ACC112 (cell line): ENCODE measurements at regions not wholly inside any gene's neighbourhood (a gene's known extent, or its start where the extent isn't known, plus 50 kb on each side); places are given as distances from the start of the nearest gene placed in this dataset.

Experiments
- H2AFZ ChIP-seq: fragments of 200-600 bp; sonication (generic); one replicate; pipeline ENCODE4 v1.6.0; 2017; ENCODE audit warnings: antibody characterized with exemption, low read length; ENCODE audit not compliant: unreplicated experiment
- H3K27ac ChIP-seq: fragments of 200-600 bp; sonication (generic); 2 replicates; pipeline ENCODE4 v1.5.1; 2014; ENCODE audit warnings: low read depth, mild to moderate bottlenecking, antibody characterized with exemption, low read length, moderate library complexity
- H3K27me3 ChIP-seq: fragments of 200-600 bp; sonication (generic); 2 replicates; pipeline ENCODE4 v1.6.1; 2014; ENCODE audit warnings: mild to moderate bottlenecking, antibody characterized with exemption, low read length, moderate library complexity, mixed read lengths; ENCODE audit not compliant: insufficient read depth
- H3K36me3 ChIP-seq: fragments of 200-600 bp; sonication (generic); 2 replicates; pipeline ENCODE4 v1.6.1; 2016; ENCODE audit warnings: mild to moderate bottlenecking, antibody characterized with exemption, low read length, moderate library complexity, mixed read lengths; ENCODE audit not compliant: insufficient read depth
- H3K4me1 ChIP-seq: fragments of 200-600 bp; sonication (generic); one replicate; pipeline ENCODE4 v1.6.1; 2016; ENCODE audit warnings: low read length, mixed read lengths; ENCODE audit not compliant: insufficient read depth, unreplicated experiment, control insufficient read depth
- H3K4me3 ChIP-seq: fragments of 200-600 bp; sonication (generic); 2 replicates; pipeline ENCODE4 v1.5.1; 2014; ENCODE audit warnings: mild to moderate bottlenecking, low read depth, low read length
- H3K79me2 ChIP-seq: fragments of 200-600 bp; sonication (generic); one replicate; pipeline ENCODE4 v1.6.0; 2016; ENCODE audit warnings: low read length; ENCODE audit not compliant: control insufficient read depth, unreplicated experiment, insufficient read depth

DNA sequence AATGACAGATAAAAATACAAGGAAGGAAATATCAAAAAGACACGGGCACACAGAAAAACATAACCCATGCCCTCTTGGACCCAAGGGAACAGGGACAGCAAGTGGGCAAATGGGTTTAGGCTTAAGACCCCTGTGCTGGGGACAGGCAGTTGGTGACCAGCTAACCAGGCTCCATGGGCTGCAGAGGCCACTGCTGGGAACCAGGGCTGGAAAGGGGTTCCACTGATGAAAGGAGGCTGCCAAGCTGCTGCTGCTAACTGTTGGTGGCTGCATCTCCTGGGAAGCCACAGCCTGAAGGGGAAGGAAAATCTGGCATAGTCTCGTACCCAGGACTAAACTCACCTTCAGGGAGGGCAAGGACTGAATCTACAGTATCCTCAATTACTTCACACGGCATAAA, 579.2 kb upstream of the MGMT start:
- Histone ChIP-seq H3K36me3 (no peaks in the 10 kb centered on the region), H3K27ac (no peak overlapping the region), H2AFZ (no peak overlapping the region), H3K79me2 (no peaks in the 10 kb centered on the region), H3K4me3 (no peak overlapping the region), H3K4me1 (no peaks in the 10 kb centered on the region), H3K27me3 (no peaks in the 10 kb centered on the region)

DNA sequence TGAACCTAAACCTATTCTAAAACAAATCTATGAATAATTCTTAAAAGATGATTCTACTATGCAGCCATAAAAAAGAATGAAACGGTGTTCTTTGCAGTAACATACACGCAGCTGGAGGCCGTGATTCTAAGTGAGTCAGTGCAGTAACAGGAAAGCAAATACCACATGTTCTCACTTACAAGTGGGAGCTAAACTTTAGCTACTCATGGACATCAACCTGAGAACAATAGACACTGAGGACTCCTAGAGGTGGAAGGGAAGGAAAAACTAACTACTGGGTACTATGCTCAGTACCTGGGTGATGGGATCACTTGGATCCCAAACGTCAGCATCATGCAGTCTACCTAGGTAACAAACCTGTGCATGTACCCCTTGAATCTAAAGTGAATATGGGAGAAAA, 575.0 kb upstream of the MGMT start:
- Histone ChIP-seq H3K4me1 (no peaks in the 10 kb centered on the region), H3K79me2 (no peaks in the 10 kb centered on the region), H3K27me3 (no peaks in the 10 kb centered on the region), H2AFZ (no peak overlapping the region), H3K27ac (no peak overlapping the region), H3K4me3 (no peak overlapping the region), H3K36me3 (no peaks in the 10 kb centered on the region)

DNA sequence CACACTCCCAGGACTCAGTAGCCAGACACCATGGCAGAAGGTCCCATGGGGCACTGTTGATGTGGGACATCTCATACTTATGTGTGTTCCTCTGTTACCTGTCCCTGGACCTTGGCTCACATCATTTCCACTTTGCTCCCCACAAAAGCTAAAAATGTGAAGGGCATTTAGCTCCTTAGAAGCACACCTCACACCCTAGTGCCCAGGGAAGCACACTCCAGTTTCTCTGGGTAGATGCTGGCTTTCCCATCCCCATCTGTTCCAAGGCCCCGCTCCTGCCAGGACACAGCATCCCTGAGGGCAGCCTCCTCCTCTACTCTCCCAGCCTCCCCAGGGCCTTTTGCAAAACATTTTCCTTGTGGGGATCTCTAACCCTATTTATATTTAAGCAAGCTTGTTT, 572.4 kb upstream of the MGMT start:
- H3K4me1 ChIP-seq, result no peaks in the 10 kb centered on the region
- no peak overlapping the region for H3K4me3 ChIP-seq
- no peak overlapping the region for H3K27ac ChIP-seq
- no peaks in the 10 kb centered on the region for H3K36me3 ChIP-seq
- H3K79me2 ChIP-seq, result no peaks in the 10 kb centered on the region
- no peaks in the 10 kb centered on the region for H3K27me3 ChIP-seq
- no peak overlapping the region for H2AFZ ChIP-seq

DNA sequence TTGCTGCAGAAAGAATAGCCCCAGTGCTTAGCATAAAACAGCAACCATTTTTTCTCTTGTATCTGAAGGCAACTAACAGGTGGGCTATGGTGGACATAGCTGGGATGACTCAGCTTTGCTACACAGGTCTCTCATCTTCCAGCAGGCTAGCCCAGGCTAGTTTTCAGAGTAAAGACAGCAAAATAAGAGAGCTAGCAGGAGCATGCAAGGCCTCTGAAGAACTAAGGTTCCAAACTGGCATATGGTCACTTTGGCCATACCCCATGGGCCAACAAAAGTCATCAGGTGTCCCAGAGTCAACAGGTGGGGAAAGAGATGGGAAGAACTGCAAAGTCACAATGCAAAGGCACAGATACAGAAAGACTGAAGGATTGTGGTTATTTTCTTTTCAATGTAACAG, 571.6 kb upstream of the MGMT start:
- Histone ChIP-seq H2AFZ (no peak overlapping the region), H3K79me2 (no peaks in the 10 kb centered on the region)

DNA sequence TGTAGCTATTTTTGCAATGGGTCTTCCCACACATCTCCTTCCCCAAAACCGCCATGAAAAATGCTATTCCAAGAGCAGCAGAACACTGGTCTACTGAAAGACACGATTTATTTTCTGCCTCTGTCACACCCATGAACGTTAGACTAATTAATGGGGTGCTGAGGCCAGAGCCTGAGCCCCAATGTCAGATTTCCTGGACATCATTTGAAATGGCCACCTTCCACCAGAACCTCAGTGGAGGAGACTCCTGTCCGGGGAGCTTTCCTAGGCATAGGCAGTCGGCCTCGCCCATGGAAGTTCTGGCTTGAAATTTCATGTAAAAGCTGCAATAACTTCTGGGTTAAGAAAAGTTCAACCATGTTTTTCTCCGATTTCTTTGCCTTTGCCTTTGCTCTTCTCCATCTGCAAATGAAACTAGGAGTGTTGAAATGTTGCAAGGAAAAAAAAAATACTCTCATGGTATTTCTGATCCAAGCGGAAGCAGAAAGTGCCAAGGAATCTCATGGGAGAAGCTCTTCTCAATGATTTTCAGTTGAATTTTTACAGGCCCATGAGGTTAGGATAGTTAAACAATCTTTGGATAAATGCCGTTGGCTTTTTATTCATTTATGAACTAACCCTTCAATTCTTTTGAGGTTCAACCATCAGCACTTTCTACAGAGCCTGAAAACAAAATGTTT, 570.8 kb upstream of the MGMT start:
- no peak overlapping the region for H2AFZ ChIP-seq
- H3K79me2 ChIP-seq, result no peaks in the 10 kb centered on the region
- no peaks in the 10 kb centered on the region for H3K27me3 ChIP-seq
- H3K4me3 ChIP-seq, result no peak overlapping the region
- no peaks in the 10 kb centered on the region for H3K4me1 ChIP-seq
- no peaks in the 10 kb centered on the region for H3K36me3 ChIP-seq
- H3K27ac ChIP-seq, result no peak overlapping the region

More for the DNA sequence above, 571.6 kb upstream of the MGMT start:
- Histone ChIP-seq H3K27me3 (no peaks in the 10 kb centered on the region), H3K4me3 (no peak overlapping the region), H3K4me1 (no peaks in the 10 kb centered on the region), H3K36me3 (no peaks in the 10 kb centered on the region), H3K27ac (no peak overlapping the region)

DNA sequence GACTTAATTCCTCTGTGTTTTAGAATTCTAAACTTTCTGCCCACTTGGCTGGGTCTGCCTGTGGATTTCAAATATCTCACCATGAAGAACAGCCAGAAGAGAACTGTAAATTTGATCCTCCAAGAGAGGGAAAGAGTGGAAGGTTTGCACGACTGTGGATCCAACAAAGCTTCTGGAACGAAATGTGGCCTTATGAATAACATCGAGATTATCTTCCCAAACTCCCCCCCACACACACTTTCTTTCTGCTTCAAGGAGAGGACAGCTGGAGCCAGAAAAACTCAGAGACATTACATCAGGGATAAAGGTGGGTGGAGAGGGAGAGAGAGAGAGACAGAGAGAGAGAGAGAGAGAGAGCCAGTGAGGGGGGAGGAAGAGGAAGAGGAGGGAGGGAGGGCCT, 570.1 kb upstream of the MGMT start:
- no peaks in the 10 kb centered on the region for H3K36me3 ChIP-seq
- H3K4me3 ChIP-seq, result no peak overlapping the region
- H3K79me2 ChIP-seq, result no peaks in the 10 kb centered on the region
- H3K27ac ChIP-seq, result no peak overlapping the region
- no peak overlapping the region for H2AFZ ChIP-seq
- H3K4me1 ChIP-seq, result no peaks in the 10 kb centered on the region
- H3K27me3 ChIP-seq, result no peaks in the 10 kb centered on the region

DNA sequence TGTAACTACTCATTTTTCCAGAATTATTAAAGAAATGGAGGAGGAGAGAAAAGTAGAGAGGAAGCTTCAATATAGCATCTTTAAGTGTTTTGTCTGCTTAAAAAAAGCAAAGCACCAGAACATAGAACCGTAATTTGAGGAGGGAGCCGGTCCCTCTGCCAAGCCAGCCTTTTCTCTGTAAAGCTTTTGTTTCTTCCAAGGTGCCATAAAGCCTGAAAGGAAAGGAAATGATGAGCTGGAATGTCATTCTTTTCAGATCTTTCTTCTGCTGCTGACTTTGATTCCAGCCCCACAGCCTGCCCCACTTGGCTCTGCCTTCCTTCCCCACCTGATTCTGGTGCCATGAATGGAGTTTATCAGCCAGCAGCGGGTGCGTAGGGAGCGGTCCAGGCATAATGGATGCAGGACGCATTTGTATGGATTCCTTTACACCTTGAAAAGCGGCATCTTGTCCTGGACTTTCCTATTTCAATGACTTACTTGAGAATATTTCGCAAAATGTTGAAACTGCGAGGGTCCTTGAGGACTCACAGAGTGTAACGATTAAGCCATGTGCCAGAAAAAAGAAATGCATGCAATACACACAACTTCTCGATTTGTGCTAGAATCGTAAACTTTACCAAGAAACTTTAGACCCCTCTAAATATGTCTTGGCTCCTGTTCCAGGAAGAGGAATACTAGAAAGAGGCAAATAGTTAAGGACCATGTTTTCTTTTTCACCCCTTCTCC, 569.5 kb upstream of the MGMT start:
- no peaks in the 10 kb centered on the region for H3K36me3 ChIP-seq
- no peak overlapping the region for H2AFZ ChIP-seq
- no peak overlapping the region for H3K27ac ChIP-seq
- H3K4me3 ChIP-seq, result no peak overlapping the region
- H3K79me2 ChIP-seq, result no peaks in the 10 kb centered on the region
- no peaks in the 10 kb centered on the region for H3K27me3 ChIP-seq
- no peaks in the 10 kb centered on the region for H3K4me1 ChIP-seq

DNA sequence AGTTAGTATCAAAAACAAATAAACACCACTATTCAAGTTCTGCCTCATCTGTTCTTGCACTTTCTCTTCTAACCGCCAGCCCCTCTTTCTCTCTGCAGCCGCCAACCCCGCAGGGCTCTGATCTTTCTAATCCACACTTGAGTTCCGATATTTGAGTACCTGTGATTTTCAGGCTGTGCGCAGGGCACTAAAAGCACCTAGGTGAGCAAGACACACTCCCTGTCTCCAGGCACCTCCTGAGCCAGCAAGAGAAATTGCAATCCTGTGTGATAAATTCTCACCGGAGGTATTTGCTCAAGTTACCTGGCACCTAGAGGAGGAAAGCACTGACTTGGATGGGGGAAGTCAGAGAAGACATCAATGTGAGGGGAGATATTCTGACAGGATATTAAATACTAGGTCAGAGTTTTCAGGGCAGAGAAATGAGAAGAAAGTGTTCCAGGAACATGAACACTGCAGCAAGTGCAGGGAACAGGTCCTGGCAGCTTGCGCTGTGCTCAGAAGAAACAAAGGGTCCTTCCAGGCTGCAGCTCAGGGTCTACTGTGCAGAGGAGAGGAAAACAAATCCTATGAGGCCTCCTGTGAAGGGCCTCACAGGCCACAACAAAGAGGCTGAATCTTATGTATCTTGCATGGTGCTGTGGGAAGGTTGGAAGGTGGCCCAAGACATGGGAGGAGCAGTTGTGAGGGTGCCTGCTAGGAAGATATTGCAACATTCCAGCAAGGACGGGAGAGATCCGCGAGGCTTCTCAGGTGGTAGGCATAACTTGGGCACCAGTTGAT, 568.7 kb upstream of the MGMT start:
- Histone ChIP-seq H3K36me3 (no peaks in the 10 kb centered on the region), H3K79me2 (no peaks in the 10 kb centered on the region), H2AFZ (no peak overlapping the region), H3K4me3 (no peak overlapping the region), H3K27me3 (no peaks in the 10 kb centered on the region), H3K27ac (no peak overlapping the region), H3K4me1 (no peaks in the 10 kb centered on the region)

DNA sequence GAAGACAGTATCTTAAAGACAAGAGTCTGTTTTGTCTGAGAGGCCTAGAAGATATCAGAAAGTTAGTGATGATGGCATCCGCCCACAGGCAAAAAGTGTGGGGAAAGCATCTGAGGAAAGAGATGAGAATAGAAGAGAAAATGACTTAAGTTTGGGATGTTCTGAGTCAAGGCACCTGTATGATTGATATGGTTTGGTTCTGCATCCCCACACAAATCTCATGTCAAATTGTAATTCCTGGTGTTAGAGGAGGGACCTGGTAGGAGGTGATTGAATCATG, 568.2 kb upstream of the MGMT start:
- Histone ChIP-seq H2AFZ (no peak overlapping the region), H3K4me3 (no peak overlapping the region), H3K36me3 (no peaks in the 10 kb centered on the region), H3K4me1 (no peaks in the 10 kb centered on the region), H3K27me3 (no peaks in the 10 kb centered on the region), H3K79me2 (no peaks in the 10 kb centered on the region), H3K27ac (no peak overlapping the region)

DNA sequence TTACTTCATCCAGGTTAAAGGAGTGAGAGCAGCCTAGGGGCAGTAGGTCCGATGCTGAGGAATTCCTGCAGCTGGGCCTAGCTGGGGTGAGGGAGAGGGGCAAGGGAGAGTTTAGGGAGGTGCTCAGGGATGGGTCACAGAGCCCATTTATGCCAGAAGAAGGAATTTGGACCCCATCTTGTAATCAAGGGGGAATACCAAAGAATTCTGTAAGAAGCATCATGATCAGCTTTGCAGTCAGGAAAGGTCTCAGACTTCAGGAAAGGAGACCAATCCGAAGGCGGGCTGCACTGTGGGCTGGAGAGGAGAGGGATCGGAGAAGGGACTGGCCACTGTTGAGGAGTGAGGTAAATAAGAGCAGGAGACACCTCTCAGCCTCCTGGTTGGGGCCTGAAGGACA, 566.6 kb upstream of the MGMT start:
- Histone ChIP-seq H3K36me3 (no peaks in the 10 kb centered on the region), H2AFZ (no peak overlapping the region), H3K4me1 (no peaks in the 10 kb centered on the region), H3K27me3 (no peaks in the 10 kb centered on the region), H3K4me3 (no peak overlapping the region), H3K27ac (no peak overlapping the region), H3K79me2 (no peaks in the 10 kb centered on the region)

DNA sequence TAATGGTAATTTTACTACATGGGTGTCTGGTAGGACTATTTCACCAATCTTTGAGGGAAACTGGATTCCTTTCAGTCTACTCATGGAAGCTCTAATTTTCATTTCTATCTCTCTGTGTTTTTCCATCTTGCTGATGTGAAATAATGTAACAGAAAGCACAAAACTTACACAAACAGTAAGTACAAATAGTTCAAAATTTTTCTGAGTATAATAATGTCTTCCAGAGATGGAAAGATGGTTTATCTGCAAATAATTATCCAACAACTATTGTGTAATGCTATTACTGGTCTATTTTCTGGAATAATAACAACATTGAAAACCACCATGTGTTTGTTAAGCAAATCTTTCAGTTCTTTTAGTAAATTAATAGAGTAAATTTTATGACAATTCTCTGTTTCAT, 565.8 kb upstream of the MGMT start:
- Histone ChIP-seq H3K4me1 (no peaks in the 10 kb centered on the region), H3K27ac (no peak overlapping the region), H3K79me2 (no peaks in the 10 kb centered on the region), H2AFZ (no peak overlapping the region), H3K27me3 (no peaks in the 10 kb centered on the region), H3K36me3 (no peaks in the 10 kb centered on the region), H3K4me3 (no peak overlapping the region)
